GM12878 (cell line): ENCODE measurements at regions not wholly inside any gene's neighbourhood (a gene's known extent, or its start where the extent isn't known, plus 50 kb on each side); places are given as distances from the start of the nearest gene placed in this dataset.

ENCODE experiments used
- DPF2 ChIP-seq: fragments of 450-650 bp; IDR thresholded peaks from 2 replicates; pipeline ENCODE4 v1.6.1; 2017; ENCODE audit warnings: mild to moderate bottlenecking
- GATAD2B ChIP-seq: fragments of 450-650 bp; conservative IDR thresholded peaks from 2 replicates; pipeline ENCODE4 v1.6.1; 2017; ENCODE audit warnings: low read depth, mild to moderate bottlenecking, moderate library complexity
- IKZF1 ChIP-seq: fragments of 450-650 bp; conservative IDR thresholded peaks from 2 replicates; pipeline ENCODE4 v1.6.1; 2017; ENCODE audit warnings: antibody characterized with exemption, mild to moderate bottlenecking
- IRF4 ChIP-seq: IDR thresholded peaks from 2 replicates; pipeline ENCODE4 v1.6.1; 2011; ENCODE audit warnings: low read depth, low read length
- MTA2 ChIP-seq: fragments of 450-650 bp; IDR thresholded peaks from 2 replicates; pipeline ENCODE4 v1.6.1; 2016; ENCODE audit warnings: low read depth, mild to moderate bottlenecking, moderate library complexity
- NR2C2 ChIP-seq: IDR thresholded peaks from 2 replicates; pipeline ENCODE4 v1.6.1; 2011; ENCODE audit warnings: borderline replicate concordance, low read depth; ENCODE audit not compliant: control insufficient read depth, insufficient read length
- SP1 ChIP-seq: IDR thresholded peaks from one replicate; pipeline ENCODE4 v1.6.1; 2011; ENCODE audit warnings: low read depth, low read length
- SRF ChIP-seq, 2 experiments: IDR thresholded peaks; 2 replicates each; pipeline ENCODE4 v1.6.1; 2011; ENCODE audit warnings: low read depth in 2 of 2, low read length in 2 of 2, mild to moderate bottlenecking in 1 of 2, moderate library complexity in 1 of 2
- STAT3 ChIP-seq: IDR thresholded peaks from 2 replicates; pipeline ENCODE4 v1.6.1; 2011; ENCODE audit warnings: low read depth, low read length, improper control_type of control experiment
- YBX1 ChIP-seq: fragments of 450-650 bp; IDR thresholded peaks from 2 replicates; pipeline ENCODE4 v1.6.1; 2016; ENCODE audit warnings: antibody characterized with exemption
- YY1 ChIP-seq: IDR thresholded peaks from 2 replicates; pipeline ENCODE4 v1.6.1; 2011; ENCODE audit warnings: low read depth, mild to moderate bottlenecking, low read length
- ZNF207 ChIP-seq: fragments of 450-650 bp; IDR thresholded peaks from 2 replicates; pipeline ENCODE4 v1.6.1; 2014; ENCODE audit warnings: antibody characterized with exemption, mild to moderate bottlenecking, borderline replicate concordance
- ZNF274 ChIP-seq: IDR thresholded peaks from one replicate; pipeline ENCODE4 v1.8.0; 2011; ENCODE audit not compliant: insufficient read length, insufficient read depth
- TF ChIP-seq, protein P1 (sequence below): fragments of 450-650 bp; IDR thresholded peaks from 2 replicates; pipeline ENCODE4 v1.6.1; 2016; ENCODE audit warnings: mild to moderate bottlenecking
- TF ChIP-seq, protein P2 (sequence below): fragments of 450-650 bp; IDR thresholded peaks from 2 replicates; pipeline ENCODE4 v1.6.1; 2016; ENCODE audit warnings: mild to moderate bottlenecking, moderate library complexity, borderline replicate concordance
- TF ChIP-seq, protein P3 (sequence below): IDR thresholded peaks from 2 replicates; pipeline ENCODE4 v1.6.1; 2012; ENCODE audit warnings: low read depth, low read length, improper control_type of control experiment
- TF ChIP-seq, protein P4 (sequence below): IDR thresholded peaks from 2 replicates; pipeline ENCODE4 v1.6.1; 2012; ENCODE audit warnings: improper control_type of control experiment, low read depth, low read length; ENCODE audit not compliant: insufficient replicate concordance
- TF ChIP-seq, protein P5 (sequence below): IDR thresholded peaks from 2 replicates; pipeline ENCODE4 v1.6.1; 2011; ENCODE audit warnings: borderline replicate concordance, low read depth, mild to moderate bottlenecking, moderate library complexity, low read length; ENCODE audit not compliant: insufficient read depth, poor library complexity, severe bottlenecking

DNA sequence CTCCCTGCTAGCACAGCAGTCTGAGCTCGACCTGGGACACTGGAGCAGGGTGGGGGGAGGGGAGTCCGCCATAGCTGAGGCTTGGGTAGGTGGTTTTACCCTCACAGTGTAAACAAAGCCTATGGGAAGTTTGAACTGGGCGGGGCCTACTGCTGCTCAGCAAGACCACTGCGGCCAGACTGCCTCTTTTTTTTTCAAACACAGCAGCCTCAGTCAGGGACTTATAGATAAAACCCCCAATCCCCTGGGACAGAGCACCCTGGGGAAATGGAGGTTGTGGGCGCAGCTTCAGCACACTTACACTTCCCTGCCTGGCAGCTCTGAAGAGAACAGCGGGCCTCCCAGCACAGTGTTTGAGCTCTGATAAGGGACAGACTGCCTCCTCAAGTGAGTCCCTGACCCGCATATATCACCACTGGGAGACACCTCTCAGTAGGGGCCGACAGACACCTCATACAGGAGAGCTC is 151.1 kb upstream of the APC start (continued):
- TF ChIP-seq, protein P1, sequence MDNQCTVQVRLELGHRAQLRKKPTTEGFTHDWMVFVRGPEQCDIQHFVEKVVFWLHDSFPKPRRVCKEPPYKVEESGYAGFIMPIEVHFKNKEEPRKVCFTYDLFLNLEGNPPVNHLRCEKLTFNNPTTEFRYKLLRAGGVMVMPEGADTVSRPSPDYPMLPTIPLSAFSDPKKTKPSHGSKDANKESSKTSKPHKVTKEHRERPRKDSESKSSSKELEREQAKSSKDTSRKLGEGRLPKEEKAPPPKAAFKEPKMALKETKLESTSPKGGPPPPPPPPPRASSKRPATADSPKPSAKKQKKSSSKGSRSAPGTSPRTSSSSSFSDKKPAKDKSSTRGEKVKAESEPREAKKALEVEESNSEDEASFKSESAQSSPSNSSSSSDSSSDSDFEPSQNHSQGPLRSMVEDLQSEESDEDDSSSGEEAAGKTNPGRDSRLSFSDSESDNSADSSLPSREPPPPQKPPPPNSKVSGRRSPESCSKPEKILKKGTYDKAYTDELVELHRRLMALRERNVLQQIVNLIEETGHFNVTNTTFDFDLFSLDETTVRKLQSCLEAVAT: no peak
- TF ChIP-seq SRF (IDR thresholded peaks at IDR 0.05; ENCODE audit: low read depth in 2 of 2, low read length in 2 of 2) (no peak), STAT3 (no peak), YBX1 (0 out of 2 replicates have a peak, but pooled peaks have one; percentile 64), SP1 (no peak), MTA2 (no peak), ZNF274 (no peak), DPF2 (no peak), NR2C2 (no peak), IKZF1 (peak; percentile 26; the same call in 1 of the 2 replicates), YY1 (0 out of 2 replicates have a peak, but pooled peaks have one; percentile 24), ZNF207 (no peak), IRF4 (no peak), GATAD2B (0 out of 2 replicates have a peak, but pooled peaks have one; percentile 37)
- TF ChIP-seq, protein P2, sequence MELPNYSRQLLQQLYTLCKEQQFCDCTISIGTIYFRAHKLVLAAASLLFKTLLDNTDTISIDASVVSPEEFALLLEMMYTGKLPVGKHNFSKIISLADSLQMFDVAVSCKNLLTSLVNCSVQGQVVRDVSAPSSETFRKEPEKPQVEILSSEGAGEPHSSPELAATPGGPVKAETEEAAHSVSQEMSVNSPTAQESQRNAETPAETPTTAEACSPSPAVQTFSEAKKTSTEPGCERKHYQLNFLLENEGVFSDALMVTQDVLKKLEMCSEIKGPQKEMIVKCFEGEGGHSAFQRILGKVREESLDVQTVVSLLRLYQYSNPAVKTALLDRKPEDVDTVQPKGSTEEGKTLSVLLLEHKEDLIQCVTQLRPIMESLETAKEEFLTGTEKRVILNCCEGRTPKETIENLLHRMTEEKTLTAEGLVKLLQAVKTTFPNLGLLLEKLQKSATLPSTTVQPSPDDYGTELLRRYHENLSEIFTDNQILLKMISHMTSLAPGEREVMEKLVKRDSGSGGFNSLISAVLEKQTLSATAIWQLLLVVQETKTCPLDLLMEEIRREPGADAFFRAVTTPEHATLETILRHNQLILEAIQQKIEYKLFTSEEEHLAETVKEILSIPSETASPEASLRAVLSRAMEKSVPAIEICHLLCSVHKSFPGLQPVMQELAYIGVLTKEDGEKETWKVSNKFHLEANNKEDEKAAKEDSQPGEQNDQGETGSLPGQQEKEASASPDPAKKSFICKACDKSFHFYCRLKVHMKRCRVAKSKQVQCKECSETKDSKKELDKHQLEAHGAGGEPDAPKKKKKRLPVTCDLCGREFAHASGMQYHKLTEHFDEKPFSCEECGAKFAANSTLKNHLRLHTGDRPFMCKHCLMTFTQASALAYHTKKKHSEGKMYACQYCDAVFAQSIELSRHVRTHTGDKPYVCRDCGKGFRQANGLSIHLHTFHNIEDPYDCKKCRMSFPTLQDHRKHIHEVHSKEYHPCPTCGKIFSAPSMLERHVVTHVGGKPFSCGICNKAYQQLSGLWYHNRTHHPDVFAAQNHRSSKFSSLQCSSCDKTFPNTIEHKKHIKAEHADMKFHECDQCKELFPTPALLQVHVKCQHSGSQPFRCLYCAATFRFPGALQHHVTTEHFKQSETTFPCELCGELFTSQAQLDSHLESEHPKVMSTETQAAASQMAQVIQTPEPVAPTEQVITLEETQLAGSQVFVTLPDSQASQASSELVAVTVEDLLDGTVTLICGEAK: no peak
- TF ChIP-seq, protein P3, sequence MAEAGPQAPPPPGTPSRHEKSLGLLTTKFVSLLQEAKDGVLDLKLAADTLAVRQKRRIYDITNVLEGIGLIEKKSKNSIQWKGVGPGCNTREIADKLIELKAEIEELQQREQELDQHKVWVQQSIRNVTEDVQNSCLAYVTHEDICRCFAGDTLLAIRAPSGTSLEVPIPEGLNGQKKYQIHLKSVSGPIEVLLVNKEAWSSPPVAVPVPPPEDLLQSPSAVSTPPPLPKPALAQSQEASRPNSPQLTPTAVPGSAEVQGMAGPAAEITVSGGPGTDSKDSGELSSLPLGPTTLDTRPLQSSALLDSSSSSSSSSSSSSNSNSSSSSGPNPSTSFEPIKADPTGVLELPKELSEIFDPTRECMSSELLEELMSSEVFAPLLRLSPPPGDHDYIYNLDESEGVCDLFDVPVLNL: no peak
- TF ChIP-seq, protein P4, sequence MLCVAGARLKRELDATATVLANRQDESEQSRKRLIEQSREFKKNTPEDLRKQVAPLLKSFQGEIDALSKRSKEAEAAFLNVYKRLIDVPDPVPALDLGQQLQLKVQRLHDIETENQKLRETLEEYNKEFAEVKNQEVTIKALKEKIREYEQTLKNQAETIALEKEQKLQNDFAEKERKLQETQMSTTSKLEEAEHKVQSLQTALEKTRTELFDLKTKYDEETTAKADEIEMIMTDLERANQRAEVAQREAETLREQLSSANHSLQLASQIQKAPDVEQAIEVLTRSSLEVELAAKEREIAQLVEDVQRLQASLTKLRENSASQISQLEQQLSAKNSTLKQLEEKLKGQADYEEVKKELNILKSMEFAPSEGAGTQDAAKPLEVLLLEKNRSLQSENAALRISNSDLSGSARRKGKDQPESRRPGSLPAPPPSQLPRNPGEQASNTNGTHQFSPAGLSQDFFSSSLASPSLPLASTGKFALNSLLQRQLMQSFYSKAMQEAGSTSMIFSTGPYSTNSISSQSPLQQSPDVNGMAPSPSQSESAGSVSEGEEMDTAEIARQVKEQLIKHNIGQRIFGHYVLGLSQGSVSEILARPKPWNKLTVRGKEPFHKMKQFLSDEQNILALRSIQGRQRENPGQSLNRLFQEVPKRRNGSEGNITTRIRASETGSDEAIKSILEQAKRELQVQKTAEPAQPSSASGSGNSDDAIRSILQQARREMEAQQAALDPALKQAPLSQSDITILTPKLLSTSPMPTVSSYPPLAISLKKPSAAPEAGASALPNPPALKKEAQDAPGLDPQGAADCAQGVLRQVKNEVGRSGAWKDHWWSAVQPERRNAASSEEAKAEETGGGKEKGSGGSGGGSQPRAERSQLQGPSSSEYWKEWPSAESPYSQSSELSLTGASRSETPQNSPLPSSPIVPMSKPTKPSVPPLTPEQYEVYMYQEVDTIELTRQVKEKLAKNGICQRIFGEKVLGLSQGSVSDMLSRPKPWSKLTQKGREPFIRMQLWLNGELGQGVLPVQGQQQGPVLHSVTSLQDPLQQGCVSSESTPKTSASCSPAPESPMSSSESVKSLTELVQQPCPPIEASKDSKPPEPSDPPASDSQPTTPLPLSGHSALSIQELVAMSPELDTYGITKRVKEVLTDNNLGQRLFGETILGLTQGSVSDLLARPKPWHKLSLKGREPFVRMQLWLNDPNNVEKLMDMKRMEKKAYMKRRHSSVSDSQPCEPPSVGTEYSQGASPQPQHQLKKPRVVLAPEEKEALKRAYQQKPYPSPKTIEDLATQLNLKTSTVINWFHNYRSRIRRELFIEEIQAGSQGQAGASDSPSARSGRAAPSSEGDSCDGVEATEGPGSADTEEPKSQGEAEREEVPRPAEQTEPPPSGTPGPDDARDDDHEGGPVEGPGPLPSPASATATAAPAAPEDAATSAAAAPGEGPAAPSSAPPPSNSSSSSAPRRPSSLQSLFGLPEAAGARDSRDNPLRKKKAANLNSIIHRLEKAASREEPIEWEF: peak; percentile 60
- TF ChIP-seq, protein P5, sequence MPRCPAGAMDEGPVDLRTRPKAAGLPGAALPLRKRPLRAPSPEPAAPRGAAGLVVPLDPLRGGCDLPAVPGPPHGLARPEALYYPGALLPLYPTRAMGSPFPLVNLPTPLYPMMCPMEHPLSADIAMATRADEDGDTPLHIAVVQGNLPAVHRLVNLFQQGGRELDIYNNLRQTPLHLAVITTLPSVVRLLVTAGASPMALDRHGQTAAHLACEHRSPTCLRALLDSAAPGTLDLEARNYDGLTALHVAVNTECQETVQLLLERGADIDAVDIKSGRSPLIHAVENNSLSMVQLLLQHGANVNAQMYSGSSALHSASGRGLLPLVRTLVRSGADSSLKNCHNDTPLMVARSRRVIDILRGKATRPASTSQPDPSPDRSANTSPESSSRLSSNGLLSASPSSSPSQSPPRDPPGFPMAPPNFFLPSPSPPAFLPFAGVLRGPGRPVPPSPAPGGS: no peak
